B cell (primary cell): ENCODE measurements at regions not wholly inside any gene's neighbourhood (a gene's known extent, or its start where the extent isn't known, plus 50 kb on each side); places are given as distances from the start of the nearest gene placed in this dataset.

Experiments
- EZH2 ChIP-seq: IDR thresholded peaks from 2 replicates; pipeline ENCODE4 v1.6.1; 2012; ENCODE audit warnings: borderline replicate concordance, low read depth, mild to moderate bottlenecking, moderate library complexity, low read length; ENCODE audit not compliant: insufficient read depth, poor library complexity, severe bottlenecking
- TF ChIP-seq, protein P1 (sequence below): fragments of 200-600 bp; IDR thresholded peaks from one replicate; pipeline ENCODE4 v1.8.0; 2022; ENCODE audit warnings: antibody characterized with exemption, mild to moderate bottlenecking

DNA sequence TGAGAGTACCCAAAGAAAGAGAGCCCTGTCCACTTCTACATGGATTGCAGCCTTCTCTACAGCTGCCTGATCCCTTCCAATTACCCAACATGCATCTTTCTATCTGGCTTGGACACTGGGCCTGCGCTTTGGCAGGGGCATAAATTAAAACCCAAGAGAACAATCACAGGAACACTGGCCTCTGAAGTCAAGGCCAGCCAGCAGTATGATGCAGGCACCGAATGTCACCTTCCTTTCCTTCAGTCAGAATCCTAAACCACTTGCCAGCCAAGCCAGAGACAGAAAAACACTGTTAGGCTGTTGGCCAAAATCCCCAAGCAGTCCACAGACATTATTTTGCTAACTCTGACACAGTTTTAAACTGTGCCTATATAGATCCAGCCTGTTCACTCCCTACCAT lies 113.7 kb downstream of the DUSP6 start:
- TF ChIP-seq, protein P1, sequence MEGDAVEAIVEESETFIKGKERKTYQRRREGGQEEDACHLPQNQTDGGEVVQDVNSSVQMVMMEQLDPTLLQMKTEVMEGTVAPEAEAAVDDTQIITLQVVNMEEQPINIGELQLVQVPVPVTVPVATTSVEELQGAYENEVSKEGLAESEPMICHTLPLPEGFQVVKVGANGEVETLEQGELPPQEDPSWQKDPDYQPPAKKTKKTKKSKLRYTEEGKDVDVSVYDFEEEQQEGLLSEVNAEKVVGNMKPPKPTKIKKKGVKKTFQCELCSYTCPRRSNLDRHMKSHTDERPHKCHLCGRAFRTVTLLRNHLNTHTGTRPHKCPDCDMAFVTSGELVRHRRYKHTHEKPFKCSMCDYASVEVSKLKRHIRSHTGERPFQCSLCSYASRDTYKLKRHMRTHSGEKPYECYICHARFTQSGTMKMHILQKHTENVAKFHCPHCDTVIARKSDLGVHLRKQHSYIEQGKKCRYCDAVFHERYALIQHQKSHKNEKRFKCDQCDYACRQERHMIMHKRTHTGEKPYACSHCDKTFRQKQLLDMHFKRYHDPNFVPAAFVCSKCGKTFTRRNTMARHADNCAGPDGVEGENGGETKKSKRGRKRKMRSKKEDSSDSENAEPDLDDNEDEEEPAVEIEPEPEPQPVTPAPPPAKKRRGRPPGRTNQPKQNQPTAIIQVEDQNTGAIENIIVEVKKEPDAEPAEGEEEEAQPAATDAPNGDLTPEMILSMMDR, result no peak
- TF ChIP-seq EZH2, result no peak
